HCT116 (cell line): ENCODE measurements at regions not wholly inside any gene's neighbourhood (a gene's known extent, or its start where the extent isn't known, plus 50 kb on each side); places are given as distances from the start of the nearest gene placed in this dataset.
"Not testable (repeated sequence)": the region's sequence is repeated elsewhere in the genome, so short reads cannot be mapped to it uniquely, and the experiment has no call there.

Experiments used
- ATAC-seq: fragments of 200-7000 bp; cut with Tn5 transposase; 2 replicates; pipeline ENCODE4 v1.9.1; 2020; ENCODE audit warnings: mild to moderate bottlenecking, moderate library complexity
- BruUV-seq: library from RNA; stranded (reverse); fragments of 400-500 nt; replicated peaks from 2 replicates; lab custom pipeline; 2021; lab: Mats Ljungman, UMichigan
- CTCF ChIA-PET: fragments of 300-600 bp; sonication (Branson Sonifier 250); formaldehyde crosslinking; loops from one replicate; lab custom pipeline; 2021; ENCODE audit warnings: antibody characterized with exemption; lab: Charles Lee
- POLR2A ChIA-PET: fragments of 300-600, 350-600 bp; sonication (Branson Sonifier 250); formaldehyde crosslinking; loops from one replicate; lab custom pipeline; 2021; ENCODE audit warnings: antibody characterized with exemption; lab: Charles Lee
- RAD21 ChIA-PET, 2 experiments: fragments of 300-600 bp; sonication (Branson Sonifier 250); formaldehyde crosslinking; loops; one replicate each; lab custom pipeline; 2023; ENCODE audit warnings: low total read pairs in 2 of 2; ENCODE audit not compliant: uncharacterized antibody in 2 of 2, unreplicated experiment in 2 of 2, low non-redundant PET in 1 of 2; lab: Charles Lee
- DNase-seq: peaks from one replicate; pipeline ENCODE4 v3.0.0-alpha.2; 2010; ENCODE audit warnings: low read depth, low spot score
- H2AFZ ChIP-seq: fragments of 200-600 bp; shearing (Covaris generic), sonication (generic); 2 replicates; pipeline ENCODE4 v1.6.1; 2017; ENCODE audit warnings: low read depth, mixed run types, mixed read lengths, antibody characterized with exemption, low read length; ENCODE audit not compliant: poor library complexity, severe bottlenecking
- H3K27ac ChIP-seq: 2 replicates; pipeline ENCODE4 v1.5.1; 2012; ENCODE audit warnings: low read depth, low read length
- H3K27me3 ChIP-seq: fragments of 200-600 bp; sonication (generic); 2 replicates; pipeline ENCODE4 v1.6.1; 2016; ENCODE audit warnings: mixed run types, low read length, mixed read lengths; ENCODE audit not compliant: insufficient read depth
- H3K36me3 ChIP-seq, 2 experiments: fragments of 200-500 bp in 1 of 2; fragments of 200-600 bp in 1 of 2; sonication (Bioruptor generic) in 1 of 2; sonication (generic) in 1 of 2; 2 replicates each; pipeline versions ENCODE4 v1.5.1 to v1.6.1; 2014 to 2016; ENCODE audit warnings: low read length in 2 of 2, inconsistent platforms in 1 of 2, mixed read lengths in 1 of 2, mixed run types in 1 of 2; ENCODE audit not compliant: insufficient read depth in 2 of 2, control insufficient read depth in 1 of 2
- H3K4me1 ChIP-seq, 2 experiments: fragments of 200-600 bp in 1 of 2; sonication (generic) in 1 of 2; 2 replicates each; pipeline versions ENCODE4 v1.5.1 to v1.6.1; 2012 to 2017; ENCODE audit warnings: low read length in 2 of 2, inconsistent platforms in 1 of 2, mild to moderate bottlenecking in 1 of 2, mixed read lengths in 1 of 2, mixed run types in 1 of 2, moderate library complexity in 1 of 2; ENCODE audit not compliant: insufficient read depth in 2 of 2, control insufficient read depth in 1 of 2
- H3K4me2 ChIP-seq: fragments of 200-600 bp; sonication (generic); 2 replicates; pipeline ENCODE4 v1.6.1; 2017; ENCODE audit warnings: mixed run types, low read length, mixed read lengths
- H3K4me3 ChIP-seq, 2 experiments: fragments of 200-600 bp in 1 of 2; sonication (generic) in 1 of 2; replicated peaks in 1 of 2; 2 replicates each; pipeline ENCODE4 v1.5.1; 2011 to 2016; ENCODE audit warnings: low read length in 2 of 2, control low read depth in 1 of 2, low read depth in 1 of 2, mild to moderate bottlenecking in 1 of 2, mixed read lengths in 1 of 2, mixed run types in 1 of 2
- H3K79me2 ChIP-seq: fragments of 200-600 bp; sonication (generic); 2 replicates; pipeline ENCODE4 v1.6.1; 2017; ENCODE audit warnings: mild to moderate bottlenecking, mixed run types, low read length, moderate library complexity, mixed read lengths; ENCODE audit not compliant: insufficient read depth
- H3K9ac ChIP-seq: fragments of 200-600 bp; sonication (generic); 2 replicates; pipeline ENCODE4 v1.6.1; 2016; ENCODE audit warnings: low read length, mixed read lengths
- H3K9me2 ChIP-seq: fragments of 200-600 bp; sonication (generic), shearing (Covaris generic); 2 replicates; pipeline ENCODE4 v1.6.1; 2017; ENCODE audit warnings: mixed run types, mild to moderate bottlenecking, moderate library complexity; ENCODE audit not compliant: insufficient read depth
- H3K9me3 ChIP-seq, 2 experiments: fragments of 200-500 bp in 1 of 2; fragments of 200-600 bp in 1 of 2; sonication (Bioruptor generic) in 1 of 2; sonication (generic) in 1 of 2; 2 replicates each; pipeline ENCODE4 v1.6.1; 2014 to 2017; ENCODE audit warnings: low read length in 2 of 2, mixed read lengths in 2 of 2, inconsistent platforms in 1 of 2, low read depth in 1 of 2, mild to moderate bottlenecking in 1 of 2, mixed run types in 1 of 2, moderate library complexity in 1 of 2; ENCODE audit not compliant: control insufficient read depth in 1 of 2, insufficient read depth in 1 of 2
- H4K20me1 ChIP-seq: fragments of 200-600 bp; sonication (generic), shearing (Covaris generic); 2 replicates; pipeline ENCODE4 v1.6.1; 2017; ENCODE audit warnings: mixed run types, mild to moderate bottlenecking, moderate library complexity; ENCODE audit not compliant: insufficient read depth
- intact Hi-C: fragments of 100-400 bp; cut with micrococcal nuclease; formaldehyde crosslinking; loops from 2 replicates; pipeline ENCODE4 v1.10.0; 2022

DNA sequence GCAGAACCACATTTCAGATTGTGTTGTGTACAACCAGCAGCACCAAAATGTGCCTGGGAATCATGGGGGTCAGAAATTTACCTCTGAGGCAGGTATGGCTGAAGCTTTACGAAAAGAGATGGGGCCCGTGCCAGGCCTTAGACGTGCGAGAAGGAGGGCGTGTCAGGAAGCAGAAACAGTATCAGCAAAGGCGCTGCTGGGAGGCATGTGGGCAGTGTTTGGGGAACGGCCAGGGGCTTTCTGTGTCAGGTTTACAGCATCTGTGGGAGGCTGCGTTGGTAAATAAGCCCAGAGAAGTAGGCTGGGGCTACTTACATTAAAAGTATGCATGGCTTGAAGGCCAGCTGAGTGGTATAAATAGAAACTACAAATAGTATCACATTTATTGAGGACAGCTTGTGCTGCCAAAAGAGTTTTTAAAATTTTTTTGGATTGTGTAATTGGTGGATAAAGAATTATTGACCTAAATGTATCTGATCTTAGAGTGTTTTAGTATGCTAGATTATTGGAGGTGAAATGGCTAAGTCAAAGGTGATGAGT is 120.5 kb upstream of the SIMC1 start:
- H3K4me2 ChIP-seq, H3K4me1 ChIP-seq, H4K20me1 ChIP-seq, DNase-seq, H3K4me3 ChIP-seq, H3K9me2 ChIP-seq, H3K27me3 ChIP-seq, H3K79me2 ChIP-seq, H3K27ac ChIP-seq, POLR2A ChIA-PET, ATAC-seq, intact Hi-C loops, H3K9ac ChIP-seq, H2AFZ ChIP-seq, H3K36me3 ChIP-seq, H3K9me3 ChIP-seq, RAD21 ChIA-PET, CTCF ChIA-PET, BruUV-seq: not testable (repeated sequence)

DNA sequence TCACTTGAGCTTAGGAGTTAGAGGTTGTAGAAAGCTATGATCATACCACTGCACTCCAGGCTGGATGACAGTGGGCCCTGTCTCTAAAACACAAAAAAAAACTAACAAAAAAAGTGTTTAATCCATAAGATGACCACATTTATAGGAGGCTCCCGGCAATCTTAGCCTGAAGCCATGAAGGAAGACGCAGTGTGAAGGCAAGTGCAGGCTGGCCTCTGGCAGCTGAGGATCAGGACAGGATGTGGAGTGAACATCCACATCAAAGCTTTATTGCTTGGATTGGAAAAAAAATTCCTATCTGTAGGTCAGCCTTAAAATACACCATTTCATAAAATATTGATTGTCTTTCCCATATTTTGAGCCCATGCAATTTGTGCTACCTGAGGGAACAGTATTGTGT is 115.9 kb upstream of the SIMC1 start:
- H2AFZ ChIP-seq, H3K27ac ChIP-seq, H3K4me1 ChIP-seq, H4K20me1 ChIP-seq, CTCF ChIA-PET, DNase-seq, ATAC-seq, H3K9ac ChIP-seq, POLR2A ChIA-PET, H3K36me3 ChIP-seq, H3K79me2 ChIP-seq, H3K4me2 ChIP-seq, H3K9me3 ChIP-seq, H3K9me2 ChIP-seq, H3K27me3 ChIP-seq, RAD21 ChIA-PET, intact Hi-C loops, BruUV-seq, H3K4me3 ChIP-seq: not testable (repeated sequence)

DNA sequence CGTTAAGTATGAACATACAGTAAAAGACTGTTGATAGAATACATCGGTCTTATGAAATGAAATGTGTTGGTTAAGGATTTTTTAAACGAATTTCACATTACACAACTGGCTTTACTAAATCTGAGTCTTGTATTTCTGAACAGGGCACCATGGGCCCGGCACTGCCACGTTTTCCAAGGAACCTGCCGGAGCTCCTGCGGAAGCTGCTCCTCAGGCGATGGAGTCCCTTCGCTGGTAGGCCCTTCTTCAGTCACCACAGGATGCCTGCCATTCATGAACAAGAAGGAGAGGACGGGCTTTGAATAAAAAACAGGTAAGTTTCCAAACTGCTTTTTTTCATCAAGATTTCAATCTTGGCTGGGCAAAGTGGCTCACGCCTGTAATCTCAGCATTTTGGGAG is 114.1 kb upstream of the SIMC1 start:
- POLR2A ChIA-PET, ATAC-seq, CTCF ChIA-PET: not testable (repeated sequence)

More for the DNA sequence above, 114.1 kb upstream of the SIMC1 start:
- H3K36me3 ChIP-seq, H3K4me1 ChIP-seq, intact Hi-C loops, DNase-seq, BruUV-seq, H3K9me3 ChIP-seq, H3K27ac ChIP-seq, H3K9me2 ChIP-seq, H2AFZ ChIP-seq, H4K20me1 ChIP-seq, H3K4me3 ChIP-seq, H3K4me2 ChIP-seq, H3K79me2 ChIP-seq, H3K27me3 ChIP-seq, RAD21 ChIA-PET, H3K9ac ChIP-seq: not testable (repeated sequence)
